Right atrium auricular region (tissue), 2 donors: ENCODE measurements at regions not wholly inside any gene's neighbourhood (a gene's known extent, or its start where the extent isn't known, plus 50 kb on each side); places are given as distances from the start of the nearest gene placed in this dataset.

Source experiments
- DNase-seq: peaks from one replicate; pipeline ENCODE4 v3.0.0-alpha.2; 2019; ENCODE audit warnings: low spot score
- H3K27ac ChIP-seq, 2 donors: fragments of 200-600 bp; sonication (generic); 1 replicate in 1 of 2; 2 replicates in 1 of 2; pipeline ENCODE4 v1.5.1; 2016 to 2019
- H3K27me3 ChIP-seq, 2 donors: fragments of 200-600 bp; sonication (generic); one replicate each; pipeline versions ENCODE4 v1.5.1 to v1.6.0; 2017 to 2019
- H3K36me3 ChIP-seq: fragments of 200-600 bp; sonication (generic); one replicate; pipeline ENCODE4 v1.5.1; 2016
- H3K4me1 ChIP-seq, 2 donors: fragments of 200-600 bp; sonication (generic); one replicate each; pipeline versions ENCODE4 v1.5.1 to v1.6.0; 2017 to 2019
- H3K4me3 ChIP-seq, 2 donors: fragments of 200-600 bp; sonication (generic); 1 replicate in 1 of 2; 2 replicates in 1 of 2; pipeline ENCODE4 v1.5.1; 2017 to 2019; ENCODE audit warnings: mild to moderate bottlenecking in 1 of 2, moderate library complexity in 1 of 2
- H3K9me3 ChIP-seq, 2 donors: fragments of 200-600 bp; sonication (generic); one replicate each; pipeline ENCODE4 v1.5.1; 2019
- CTCF ChIP-seq, 2 donors: fragments of 200-600 bp; sonication (generic); IDR thresholded peaks; one replicate each; pipeline ENCODE4 v1.5.1; 2019; ENCODE audit warnings: antibody characterized with exemption in 2 of 2

GRCh38 chr2:107108556-107108955, 222.6 kb upstream of the ST6GAL2 start:
- Histone ChIP-seq H3K27me3 (no peaks in the 10 kb centered on the region), H3K27ac (no peak overlapping the region), H3K4me3 (no peak overlapping the region), H3K4me1 (no peaks in the 10 kb centered on the region), H3K36me3 (no peaks in the 10 kb centered on the region), H3K9me3 (peaks cover 0 to 17% of the 10 kb centered on the region in 2 donors)
- no peak for TF ChIP-seq CTCF (IDR thresholded peaks at IDR 0.05)
- no peak for DNase-seq

- Histone ChIP-seq H3K27ac (no peak overlapping the region), H3K4me3 (no peak overlapping the region), H3K27me3 (no peaks in the 10 kb centered on the region), H3K36me3 (no peaks in the 10 kb centered on the region), H3K9me3 (no peaks in the 10 kb centered on the region), H3K4me1 (no peaks in the 10 kb centered on the region)
- no peak for TF ChIP-seq CTCF (IDR thresholded peaks at IDR 0.05)
- DNase-seq, result no peak
Measured at GRCh38 chr2:107111623-107112022, 225.7 kb upstream of the ST6GAL2 start.

GRCh38 chr2:107112561-107112960, 226.6 kb upstream of the ST6GAL2 start:
- DNase-seq, result no peak
- Histone ChIP-seq H3K27ac (no peak overlapping the region), H3K9me3 (no peaks in the 10 kb centered on the region), H3K27me3 (no peaks in the 10 kb centered on the region), H3K36me3 (no peaks in the 10 kb centered on the region), H3K4me1 (no peaks in the 10 kb centered on the region), H3K4me3 (no peak overlapping the region)
- no peak for TF ChIP-seq CTCF (IDR thresholded peaks at IDR 0.05)

GRCh38 chr2:107128381-107128780, 242.4 kb upstream of the ST6GAL2 start:
- H3K4me1 ChIP-seq, result no peaks in the 10 kb centered on the region
- no peak overlapping the region for H3K27ac ChIP-seq
- TF ChIP-seq CTCF (IDR thresholded peaks at IDR 0.05), result no peak
- H3K9me3 ChIP-seq, result no peaks in the 10 kb centered on the region
- no peak for DNase-seq
- no peaks in the 10 kb centered on the region for H3K27me3 ChIP-seq
- no peak overlapping the region for H3K4me3 ChIP-seq
- no peaks in the 10 kb centered on the region for H3K36me3 ChIP-seq

GRCh38 chr2:107132070-107132469, 246.1 kb upstream of the ST6GAL2 start:
- Histone ChIP-seq H3K9me3 (no peaks in the 10 kb centered on the region), H3K27ac (no peak overlapping the region), H3K4me1 (no peaks in the 10 kb centered on the region), H3K27me3 (no peaks in the 10 kb centered on the region), H3K36me3 (no peaks in the 10 kb centered on the region), H3K4me3 (no peak overlapping the region)
- no peak for TF ChIP-seq CTCF (IDR thresholded peaks at IDR 0.05)
- no peak for DNase-seq

GRCh38 chr2:107132746-107133145, 246.8 kb upstream of the ST6GAL2 start:
- DNase-seq, result no peak
- H3K36me3 ChIP-seq, result no peaks in the 10 kb centered on the region
- H3K27me3 ChIP-seq, result no peaks in the 10 kb centered on the region
- TF ChIP-seq CTCF (IDR thresholded peaks at IDR 0.05), result no peak
- H3K4me1 ChIP-seq, result no peaks in the 10 kb centered on the region
- no peak overlapping the region for H3K27ac ChIP-seq
- no peaks in the 10 kb centered on the region for H3K9me3 ChIP-seq
- no peak overlapping the region for H3K4me3 ChIP-seq
